Uterus (tissue), 3 donors: ENCODE measurements at regions not wholly inside any gene's neighbourhood (a gene's known extent, or its start where the extent isn't known, plus 50 kb on each side); places are given as distances from the start of the nearest gene placed in this dataset.

Source experiments
- DNase-seq, 2 donors: peaks; one replicate each; pipeline ENCODE4 v3.0.0-alpha.2; 2019 to 2020
- H3K27ac ChIP-seq, 2 donors: fragments of 200-600 bp; sonication (generic); 1 replicate in 1 of 2; 2 replicates in 1 of 2; pipeline ENCODE4 v1.5.1; 2016 to 2018
- H3K27me3 ChIP-seq, 2 donors: fragments of 200-600 bp; sonication (generic); one replicate each; pipeline ENCODE4 v1.5.1; 2018 to 2019; ENCODE audit warnings: control low read depth in 1 of 2
- H3K36me3 ChIP-seq, 2 donors: fragments of 200-600 bp; sonication (generic); one replicate each; pipeline ENCODE4 v1.5.1; 2019; ENCODE audit warnings: control low read depth in 1 of 2
- H3K4me1 ChIP-seq, 2 donors: fragments of 200-600 bp; sonication (generic); one replicate each; pipeline ENCODE4 v1.5.1; 2018 to 2019; ENCODE audit warnings: control low read depth in 1 of 2
- H3K4me3 ChIP-seq, 2 donors: fragments of 200-600 bp; sonication (generic); 1 replicate in 1 of 2; 2 replicates in 1 of 2; pipeline ENCODE4 v1.5.1; 2018 to 2019; ENCODE audit warnings: mild to moderate bottlenecking in 1 of 2
- H3K9me3 ChIP-seq, 2 donors: fragments of 200-600 bp; sonication (generic); one replicate each; pipeline ENCODE4 v1.5.1; 2019; ENCODE audit warnings: control low read depth in 1 of 2
- POLR2A ChIP-seq, 2 donors: fragments of 450-650 bp; IDR thresholded peaks; one replicate each; pipeline ENCODE4 v1.6.1; 2016; ENCODE audit warnings: antibody characterized with exemption in 2 of 2, mild to moderate bottlenecking in 1 of 2, moderate library complexity in 1 of 2
- intact Hi-C: fragments of 100-400 bp; cut with DNase I; formaldehyde crosslinking; loops from one replicate; pipeline ENCODE4 v1.15.1; 2023; ENCODE audit warnings: low total_unique reads
- TF ChIP-seq, protein P1 (sequence below), 4 experiments: fragments of 200-600 bp in 2 of 4; fragments of 450-650 bp in 2 of 4; sonication (generic) in 2 of 4; IDR thresholded peaks; one replicate each; pipeline ENCODE4 v1.5.1; 2016 to 2019; ENCODE audit warnings: antibody characterized with exemption in 4 of 4, mild to moderate bottlenecking in 2 of 4, moderate library complexity in 1 of 4
- donor health status: DM: yes; HTN: yes; CAD: no.

DNA sequence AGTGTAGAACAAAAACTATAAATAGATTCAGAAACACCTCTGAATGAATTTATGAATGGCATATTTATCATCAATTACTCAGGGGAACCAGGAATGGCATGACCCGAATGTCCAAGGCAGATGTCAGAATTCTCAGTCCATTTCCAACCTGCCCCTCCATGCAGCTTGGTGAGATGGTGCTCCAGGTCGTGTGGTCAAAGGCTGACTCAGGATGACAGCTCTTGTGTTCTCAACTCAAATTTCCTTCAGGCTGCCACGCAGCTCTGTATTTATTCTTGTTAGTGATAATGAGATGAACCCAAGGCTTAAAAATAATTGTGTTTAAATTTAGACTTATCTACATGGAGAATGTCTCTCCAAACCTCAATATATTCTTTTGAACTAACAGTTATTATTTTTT lies 146.9 kb downstream of the METTL4 start:
- no peak for DNase-seq
- no peaks in the 10 kb centered on the region for H3K9me3 ChIP-seq
- no peaks in the 10 kb centered on the region for H3K4me1 ChIP-seq
- no peak overlapping the region for H3K4me3 ChIP-seq
- intact Hi-C loops = no loop called here
- H3K36me3 ChIP-seq = no peaks in the 10 kb centered on the region
- H3K27me3 ChIP-seq = no peaks in the 10 kb centered on the region
- H3K27ac ChIP-seq = no peak overlapping the region
- TF ChIP-seq, protein P1, sequence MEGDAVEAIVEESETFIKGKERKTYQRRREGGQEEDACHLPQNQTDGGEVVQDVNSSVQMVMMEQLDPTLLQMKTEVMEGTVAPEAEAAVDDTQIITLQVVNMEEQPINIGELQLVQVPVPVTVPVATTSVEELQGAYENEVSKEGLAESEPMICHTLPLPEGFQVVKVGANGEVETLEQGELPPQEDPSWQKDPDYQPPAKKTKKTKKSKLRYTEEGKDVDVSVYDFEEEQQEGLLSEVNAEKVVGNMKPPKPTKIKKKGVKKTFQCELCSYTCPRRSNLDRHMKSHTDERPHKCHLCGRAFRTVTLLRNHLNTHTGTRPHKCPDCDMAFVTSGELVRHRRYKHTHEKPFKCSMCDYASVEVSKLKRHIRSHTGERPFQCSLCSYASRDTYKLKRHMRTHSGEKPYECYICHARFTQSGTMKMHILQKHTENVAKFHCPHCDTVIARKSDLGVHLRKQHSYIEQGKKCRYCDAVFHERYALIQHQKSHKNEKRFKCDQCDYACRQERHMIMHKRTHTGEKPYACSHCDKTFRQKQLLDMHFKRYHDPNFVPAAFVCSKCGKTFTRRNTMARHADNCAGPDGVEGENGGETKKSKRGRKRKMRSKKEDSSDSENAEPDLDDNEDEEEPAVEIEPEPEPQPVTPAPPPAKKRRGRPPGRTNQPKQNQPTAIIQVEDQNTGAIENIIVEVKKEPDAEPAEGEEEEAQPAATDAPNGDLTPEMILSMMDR (IDR thresholded peaks at IDR 0.05) = no peak
- no peak for TF ChIP-seq POLR2A (IDR thresholded peaks at IDR 0.05)

DNA sequence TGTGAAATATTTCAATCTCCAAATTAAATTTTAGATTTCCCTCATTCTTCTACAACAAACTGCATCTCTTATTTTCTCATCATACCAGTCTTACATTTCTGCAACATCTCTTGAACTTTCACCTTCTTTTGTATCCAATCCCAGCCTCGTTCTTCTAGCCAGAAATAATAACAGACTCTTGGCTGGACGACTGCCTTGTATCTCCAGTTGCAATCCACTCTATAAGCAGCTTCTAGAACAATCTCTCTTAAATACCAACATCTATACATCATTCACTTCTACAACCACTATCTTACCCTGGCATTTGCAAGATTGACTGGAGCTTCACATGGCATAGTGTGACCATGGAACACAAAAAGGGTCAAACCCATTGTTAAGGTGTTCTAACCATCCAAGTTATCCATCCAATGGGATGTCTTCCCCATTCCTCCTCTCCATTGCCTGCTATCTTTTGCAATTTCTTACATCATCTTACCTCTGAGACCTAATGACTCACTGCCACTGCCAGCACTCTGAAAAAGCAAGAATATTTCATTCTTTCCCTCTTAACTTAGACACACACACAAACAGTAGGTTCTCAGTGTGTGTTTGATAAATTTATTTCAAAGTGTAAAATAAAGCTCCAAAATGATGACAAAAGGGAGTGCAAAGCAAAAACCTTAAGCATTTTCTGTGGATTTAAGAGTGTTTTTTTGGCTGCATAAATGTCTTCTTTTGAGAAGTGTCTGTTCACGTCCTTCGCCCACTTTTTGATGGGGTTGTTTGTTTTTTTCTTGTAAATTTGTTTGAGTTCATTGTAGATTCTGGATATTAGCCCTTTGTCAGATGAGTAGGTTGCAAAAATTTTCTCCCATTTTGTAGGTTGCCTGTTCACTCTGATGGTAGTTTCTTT lies 145.6 kb downstream of the METTL4 start:
- Histone ChIP-seq H3K27me3 (no peaks in the 10 kb centered on the region), H3K4me1 (no peaks in the 10 kb centered on the region), H3K27ac (no peak overlapping the region), H3K36me3 (no peaks in the 10 kb centered on the region), H3K9me3 (no peaks in the 10 kb centered on the region), H3K4me3 (no peak overlapping the region)
- TF ChIP-seq, protein P1 (IDR thresholded peaks at IDR 0.05) = no peak
- TF ChIP-seq POLR2A (IDR thresholded peaks at IDR 0.05) = no peak
- intact Hi-C loops = no loop called here
- DNase-seq = no peak

DNA sequence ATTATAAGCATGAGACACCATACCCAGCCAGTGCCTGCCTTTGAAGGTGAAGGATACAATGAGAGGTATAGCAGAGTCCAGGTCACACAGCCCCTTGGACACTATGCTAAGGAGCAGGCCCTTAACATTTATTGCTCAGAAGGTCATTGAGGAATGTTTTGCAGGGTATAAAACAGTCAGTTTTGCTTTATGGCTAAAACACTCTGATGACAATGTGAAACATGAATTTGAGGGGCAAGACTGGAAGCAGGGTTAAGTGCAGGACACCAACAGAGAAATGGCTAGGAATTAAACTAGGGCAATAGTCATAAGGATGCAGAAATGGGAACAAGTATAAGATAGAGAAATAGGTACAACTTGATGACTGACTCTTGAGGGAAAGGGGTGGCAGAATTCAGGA lies 141.1 kb downstream of the METTL4 start:
- no peak for TF ChIP-seq POLR2A (IDR thresholded peaks at IDR 0.05)
- TF ChIP-seq, protein P1 (IDR thresholded peaks at IDR 0.05) = no peak
- no peak overlapping the region for H3K27ac ChIP-seq

DNA sequence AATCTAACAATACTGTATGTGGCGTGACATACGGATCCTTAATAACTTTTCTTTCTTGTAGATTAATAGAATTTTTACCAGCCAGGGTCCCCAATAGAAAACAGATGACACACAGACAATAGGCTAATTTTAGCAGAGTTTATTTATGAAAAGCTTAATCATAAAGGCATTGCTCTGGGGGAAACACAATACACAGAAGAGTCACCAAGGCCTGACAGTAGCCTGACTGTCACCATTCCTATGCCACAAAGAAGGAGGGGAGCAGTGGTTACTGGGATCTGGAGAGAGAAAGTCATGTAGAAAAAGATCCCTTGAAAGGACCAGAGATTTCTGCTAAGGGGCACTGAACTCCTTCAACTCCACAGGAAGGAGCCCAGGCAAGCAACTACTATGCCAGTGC lies 139.5 kb downstream of the METTL4 start:
- H3K9me3 ChIP-seq = no peaks in the 10 kb centered on the region
- H3K27me3 ChIP-seq = no peaks in the 10 kb centered on the region

More for the DNA sequence above, 141.1 kb downstream of the METTL4 start:
- Histone ChIP-seq H3K9me3 (no peaks in the 10 kb centered on the region), H3K4me3 (no peak overlapping the region), H3K36me3 (no peaks in the 10 kb centered on the region), H3K27me3 (no peaks in the 10 kb centered on the region), H3K4me1 (no peaks in the 10 kb centered on the region)
- intact Hi-C loops = no loop called here
- DNase-seq = no peak

DNA sequence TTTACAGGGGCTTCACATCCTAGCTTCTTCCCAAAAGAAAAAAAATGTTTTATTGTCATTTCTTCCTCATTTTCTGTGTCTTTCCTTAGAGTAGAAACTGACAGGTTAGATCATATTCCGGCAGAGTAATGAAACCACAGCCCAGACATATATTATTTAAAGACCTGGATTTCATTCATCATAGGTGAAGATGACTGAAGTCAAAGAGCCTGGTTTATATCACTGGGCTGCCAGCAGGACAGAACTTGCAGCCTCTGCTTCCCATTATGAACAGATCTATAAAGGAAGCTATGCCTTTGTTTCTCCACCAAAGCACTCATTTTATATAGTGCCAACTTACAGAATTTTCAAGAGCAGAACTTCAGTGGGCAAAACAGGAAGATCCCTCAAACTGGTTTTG lies 137.9 kb downstream of the METTL4 start:
- Histone ChIP-seq H3K27ac (no peak overlapping the region), H3K4me1 (no peaks in the 10 kb centered on the region), H3K27me3 (no peaks in the 10 kb centered on the region), H3K4me3 (no peak overlapping the region), H3K9me3 (no peaks in the 10 kb centered on the region), H3K36me3 (no peaks in the 10 kb centered on the region)
- DNase-seq = no peak
- TF ChIP-seq POLR2A (IDR thresholded peaks at IDR 0.05) = no peak
- TF ChIP-seq, protein P1 (IDR thresholded peaks at IDR 0.05) = no peak
- intact Hi-C loops = no loop called here

More for the DNA sequence above, 139.5 kb downstream of the METTL4 start:
- DNase-seq = no peak
- H3K4me1 ChIP-seq = no peaks in the 10 kb centered on the region
- H3K27ac ChIP-seq = no peak overlapping the region
- intact Hi-C loops = no loop called here
- no peaks in the 10 kb centered on the region for H3K36me3 ChIP-seq
- no peak for TF ChIP-seq POLR2A (IDR thresholded peaks at IDR 0.05)
- TF ChIP-seq, protein P1 (IDR thresholded peaks at IDR 0.05) = no peak
- no peak overlapping the region for H3K4me3 ChIP-seq
